HL-60 (cell line): ENCODE measurements at regions not wholly inside any gene's neighbourhood (a gene's known extent, or its start where the extent isn't known, plus 50 kb on each side); places are given as distances from the start of the nearest gene placed in this dataset.

Experiments used
- DNase-seq, 2 experiments: peaks; one replicate each; pipeline ENCODE4 v3.0.0-alpha.2; 2010 to 2020; ENCODE audit warnings: low read depth in 1 of 2, low spot score in 1 of 2
- H3K27ac ChIP-seq: fragments of 250-450 bp; sonication (Bioruptor Pico); replicated peaks from 2 replicates; pipeline ENCODE4 v1.5.1; 2020; ENCODE audit warnings: mild to moderate bottlenecking, moderate library complexity
- H3K27me3 ChIP-seq: fragments of 250-450 bp; sonication (Bioruptor Pico); 2 replicates; pipeline ENCODE4 v1.5.1; 2021; ENCODE audit warnings: mild to moderate bottlenecking, moderate library complexity; ENCODE audit not compliant: insufficient read depth, poor library complexity, severe bottlenecking
- H3K4me3 ChIP-seq: replicated peaks from 2 replicates; pipeline ENCODE4 v1.5.1; 2011; ENCODE audit warnings: mild to moderate bottlenecking, control low read depth, low read length; ENCODE audit not compliant: insufficient read depth
- GABPA ChIP-seq: IDR thresholded peaks from 2 replicates; pipeline ENCODE4 v1.6.1; 2012; ENCODE audit warnings: low read depth
- POLR2AphosphoS5 ChIP-seq: IDR thresholded peaks from 2 replicates; pipeline ENCODE4 v1.6.1; 2012; ENCODE audit warnings: low read depth
- REST ChIP-seq: IDR thresholded peaks from 2 replicates; pipeline ENCODE4 v1.6.1; 2012; ENCODE audit warnings: low read depth; ENCODE audit not compliant: insufficient replicate concordance
- SPI1 ChIP-seq: IDR thresholded peaks from 2 replicates; pipeline ENCODE4 v1.6.1; 2012; ENCODE audit warnings: low read depth, mild to moderate bottlenecking, borderline replicate concordance
- TF ChIP-seq, protein P1 (sequence below): IDR thresholded peaks from one replicate; pipeline ENCODE4 v1.5.1; 2011; ENCODE audit warnings: low read length, control low read depth, inconsistent platforms; ENCODE audit not compliant: insufficient read depth

- no peaks in the 10 kb centered on the region for H3K27me3 ChIP-seq
- no peak overlapping the region for H3K4me3 ChIP-seq
- DNase-seq, result no peak
- H3K27ac ChIP-seq, result no peak overlapping the region
- TF ChIP-seq GABPA, result no peak
- no peak for TF ChIP-seq REST
- TF ChIP-seq SPI1, result no peak
- no peak for TF ChIP-seq POLR2AphosphoS5
- TF ChIP-seq, protein P1, sequence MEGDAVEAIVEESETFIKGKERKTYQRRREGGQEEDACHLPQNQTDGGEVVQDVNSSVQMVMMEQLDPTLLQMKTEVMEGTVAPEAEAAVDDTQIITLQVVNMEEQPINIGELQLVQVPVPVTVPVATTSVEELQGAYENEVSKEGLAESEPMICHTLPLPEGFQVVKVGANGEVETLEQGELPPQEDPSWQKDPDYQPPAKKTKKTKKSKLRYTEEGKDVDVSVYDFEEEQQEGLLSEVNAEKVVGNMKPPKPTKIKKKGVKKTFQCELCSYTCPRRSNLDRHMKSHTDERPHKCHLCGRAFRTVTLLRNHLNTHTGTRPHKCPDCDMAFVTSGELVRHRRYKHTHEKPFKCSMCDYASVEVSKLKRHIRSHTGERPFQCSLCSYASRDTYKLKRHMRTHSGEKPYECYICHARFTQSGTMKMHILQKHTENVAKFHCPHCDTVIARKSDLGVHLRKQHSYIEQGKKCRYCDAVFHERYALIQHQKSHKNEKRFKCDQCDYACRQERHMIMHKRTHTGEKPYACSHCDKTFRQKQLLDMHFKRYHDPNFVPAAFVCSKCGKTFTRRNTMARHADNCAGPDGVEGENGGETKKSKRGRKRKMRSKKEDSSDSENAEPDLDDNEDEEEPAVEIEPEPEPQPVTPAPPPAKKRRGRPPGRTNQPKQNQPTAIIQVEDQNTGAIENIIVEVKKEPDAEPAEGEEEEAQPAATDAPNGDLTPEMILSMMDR, result no peak
Observed at GRCh38 chr16:79809376-79809775, 208.8 kb upstream of the MAF start.

DNA sequence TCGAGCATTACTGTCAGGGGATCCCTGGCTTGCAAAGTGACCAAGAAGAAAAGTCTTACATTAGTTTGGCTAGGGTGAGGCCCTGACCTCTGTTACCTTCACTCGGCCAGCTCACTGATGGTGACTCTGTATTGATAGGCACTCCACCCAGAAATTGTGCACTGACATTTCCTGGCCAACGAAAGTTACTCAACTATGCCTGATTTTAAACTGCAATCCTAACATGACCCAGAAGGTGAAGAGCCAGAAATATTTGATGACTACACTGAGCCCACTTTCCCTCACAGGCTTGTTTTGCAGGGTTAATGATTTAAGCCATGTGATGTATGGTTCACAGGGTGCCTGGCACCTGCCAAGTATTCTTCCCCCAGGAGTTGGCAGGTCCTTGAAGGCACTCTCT lies 208.2 kb upstream of the MAF start:
- Histone ChIP-seq H3K27me3 (no peaks in the 10 kb centered on the region), H3K27ac (no peak overlapping the region), H3K4me3 (no peak overlapping the region)
- TF ChIP-seq POLR2AphosphoS5 (no peak), GABPA (no peak), REST (no peak), SPI1 (no peak)
- TF ChIP-seq, protein P1, result no peak
- DNase-seq, result no peak

DNA sequence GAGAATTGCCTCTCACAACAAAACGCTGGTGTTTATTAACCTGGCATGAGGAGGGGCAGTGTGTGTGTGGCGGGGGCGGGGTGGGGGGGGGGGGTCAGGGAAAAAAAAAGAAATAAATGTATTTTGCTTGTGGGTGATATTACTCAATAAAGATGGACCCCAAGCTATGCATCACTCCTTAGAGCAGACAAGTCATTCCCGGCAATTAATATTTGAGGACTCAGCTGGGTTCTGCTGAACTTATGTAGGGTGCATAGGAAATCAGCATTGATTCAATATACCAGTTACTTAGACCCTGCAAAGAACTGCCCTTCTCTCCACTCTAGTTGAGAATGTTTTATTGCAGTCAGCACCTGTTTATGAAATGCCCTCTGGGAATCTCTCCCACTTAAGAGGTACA lies 206.2 kb upstream of the MAF start:
- H3K4me3 ChIP-seq, result no peak overlapping the region
- H3K27me3 ChIP-seq, result no peaks in the 10 kb centered on the region
- TF ChIP-seq POLR2AphosphoS5 (no peak), SPI1 (no peak), GABPA (no peak), REST (no peak)
- TF ChIP-seq, protein P1, result no peak
- H3K27ac ChIP-seq, result no peak overlapping the region
- DNase-seq, result no peak
